BLaER1 (cell line): ENCODE measurements at regions not wholly inside any gene's neighbourhood (a gene's known extent, or its start where the extent isn't known, plus 50 kb on each side); places are given as distances from the start of the nearest gene placed in this dataset.

Source experiments
- H3K27ac ChIP-seq: shearing (Covaris generic); formaldehyde crosslinking; 2 replicates; pipeline ENCODE4 v1.8.1; 2022
- H3K27me3 ChIP-seq: shearing (Covaris generic); formaldehyde crosslinking; 2 replicates; pipeline ENCODE4 v1.8.1; 2022
- H3K36me3 ChIP-seq: shearing (Covaris generic); formaldehyde crosslinking; 2 replicates; pipeline ENCODE4 v1.8.1; 2022
- H3K4me1 ChIP-seq: shearing (Covaris generic); formaldehyde crosslinking; 2 replicates; pipeline ENCODE4 v1.8.1; 2022
- H3K4me2 ChIP-seq: shearing (Covaris generic); formaldehyde crosslinking; 2 replicates; pipeline ENCODE4 v1.8.1; 2022
- H3K4me3 ChIP-seq: shearing (Covaris generic); formaldehyde crosslinking; 2 replicates; pipeline ENCODE4 v1.8.1; 2022
- H3K9ac ChIP-seq: shearing (Covaris generic); formaldehyde crosslinking; 2 replicates; pipeline ENCODE4 v1.8.1; 2022
- H3K9me3 ChIP-seq: shearing (Covaris generic); formaldehyde crosslinking; 2 replicates; pipeline ENCODE4 v1.8.1; 2022
- H4K20me1 ChIP-seq: shearing (Covaris generic); formaldehyde crosslinking; 2 replicates; pipeline ENCODE4 v1.8.1; 2022
- Cebpa-rat ChIP-seq: shearing (Covaris generic); IDR thresholded peaks from 2 replicates; pipeline ENCODE4 v1.8.1; 2022

- H3K9ac ChIP-seq = no peak overlapping the region
- no peaks in the 10 kb centered on the region for H4K20me1 ChIP-seq
- H3K36me3 ChIP-seq = no peaks in the 10 kb centered on the region
- no peaks in the 10 kb centered on the region for H3K27me3 ChIP-seq
- peaks cover 3% of the 10 kb centered on the region; the same call in 1 of the 2 replicates for H3K4me1 ChIP-seq
- TF ChIP-seq Cebpa-rat = no peak
- no peak overlapping the region for H3K27ac ChIP-seq
- H3K4me2 ChIP-seq = no peak overlapping the region
- no peaks in the 10 kb centered on the region for H3K9me3 ChIP-seq
- no peak overlapping the region for H3K4me3 ChIP-seq
Measured at GRCh38 chr10:83656924-83657323, 482.4 kb upstream of the GHITM start.

- H3K9me3 ChIP-seq = no peaks in the 10 kb centered on the region
- H3K36me3 ChIP-seq = no peaks in the 10 kb centered on the region
- no peak for TF ChIP-seq Cebpa-rat
- no peaks in the 10 kb centered on the region for H3K27me3 ChIP-seq
- H3K4me2 ChIP-seq = no peak overlapping the region
- H3K4me1 ChIP-seq = peaks cover 3% of the 10 kb centered on the region; the same call in 1 of the 2 replicates
- no peak overlapping the region for H3K4me3 ChIP-seq
- H4K20me1 ChIP-seq = no peaks in the 10 kb centered on the region
- no peak overlapping the region for H3K27ac ChIP-seq
- no peak overlapping the region for H3K9ac ChIP-seq
Measured at GRCh38 chr10:83657487-83657886, 481.8 kb upstream of the GHITM start.

DNA sequence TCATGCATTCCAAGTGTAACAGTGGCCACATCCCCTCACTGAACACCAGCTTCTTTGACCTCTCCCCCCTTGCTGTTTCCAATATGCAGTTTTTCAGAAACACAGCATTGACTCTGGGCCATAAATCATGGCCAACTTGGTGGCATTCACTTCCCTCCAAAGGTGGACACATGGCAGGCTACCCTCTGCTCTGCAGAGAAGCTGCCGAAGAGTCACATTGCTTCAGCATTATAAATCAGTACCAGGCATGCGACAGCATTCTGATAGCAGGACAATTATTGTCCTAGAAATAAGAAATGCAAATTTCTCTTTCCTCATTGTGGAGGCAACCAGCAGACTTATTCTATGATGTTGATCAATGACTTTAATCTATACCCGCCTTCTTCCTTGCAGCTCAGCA is 475.4 kb upstream of the GHITM start:
- Histone ChIP-seq H3K27me3 (no peaks in the 10 kb centered on the region), H3K9ac (no peak overlapping the region), H3K9me3 (no peaks in the 10 kb centered on the region), H3K4me3 (no peak overlapping the region), H3K4me2 (no peak overlapping the region), H3K36me3 (no peaks in the 10 kb centered on the region), H4K20me1 (no peaks in the 10 kb centered on the region), H3K27ac (no peak overlapping the region), H3K4me1 (no peaks in the 10 kb centered on the region)
- TF ChIP-seq Cebpa-rat = no peak

GRCh38 chr10:83666762-83667161 is 472.5 kb upstream of the GHITM start:
- no peak for TF ChIP-seq Cebpa-rat
- Histone ChIP-seq H3K27me3 (no peaks in the 10 kb centered on the region), H3K9ac (no peak overlapping the region), H4K20me1 (no peaks in the 10 kb centered on the region), H3K4me1 (no peaks in the 10 kb centered on the region), H3K9me3 (no peaks in the 10 kb centered on the region), H3K4me2 (no peak overlapping the region), H3K4me3 (no peak overlapping the region), H3K36me3 (no peaks in the 10 kb centered on the region), H3K27ac (no peak overlapping the region)

DNA sequence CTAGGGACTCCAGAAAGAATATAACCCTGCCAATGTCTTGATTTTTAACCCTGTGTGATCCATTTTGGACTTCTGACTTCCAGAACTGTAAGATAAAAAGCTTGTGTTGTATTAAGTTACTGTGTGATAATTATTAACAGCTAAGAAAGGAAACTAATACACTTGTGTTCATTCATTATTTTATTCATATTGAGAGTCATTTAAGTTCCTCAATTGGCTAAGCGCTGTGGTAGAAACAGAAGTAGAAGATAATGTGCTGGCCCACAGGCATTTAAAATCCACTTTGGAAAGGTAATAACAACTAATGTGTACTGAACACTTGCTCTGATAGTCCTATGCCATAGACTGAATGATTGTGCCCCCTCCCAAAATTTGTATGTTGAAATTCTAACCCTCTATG is 471.7 kb upstream of the GHITM start:
- H3K4me2 ChIP-seq = no peak overlapping the region
- no peak for TF ChIP-seq Cebpa-rat
- H3K36me3 ChIP-seq = no peaks in the 10 kb centered on the region
- no peak overlapping the region for H3K27ac ChIP-seq
- H3K4me3 ChIP-seq = no peak overlapping the region
- no peaks in the 10 kb centered on the region for H3K4me1 ChIP-seq
- no peak overlapping the region for H3K9ac ChIP-seq
- no peaks in the 10 kb centered on the region for H4K20me1 ChIP-seq
- no peaks in the 10 kb centered on the region for H3K9me3 ChIP-seq
- H3K27me3 ChIP-seq = no peaks in the 10 kb centered on the region

DNA sequence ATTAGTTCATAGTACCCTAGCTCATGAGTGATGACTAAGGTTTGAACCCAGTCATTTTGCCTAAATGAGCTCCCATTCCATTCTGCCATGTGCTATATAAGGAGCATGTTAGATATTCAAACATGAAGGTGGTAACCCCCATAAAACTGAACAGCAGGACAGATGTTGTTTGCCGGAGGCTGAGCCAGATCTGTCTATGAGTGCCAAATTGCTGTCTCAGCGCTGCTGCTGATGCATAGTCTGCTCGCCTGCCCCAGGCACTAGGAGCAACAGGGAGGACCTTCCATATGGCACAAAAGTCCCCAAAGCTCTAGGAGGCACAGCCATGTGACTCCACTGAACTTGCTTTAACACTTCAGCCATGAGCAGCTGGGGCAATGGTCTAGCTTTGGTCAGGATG is 466.0 kb upstream of the GHITM start:
- Histone ChIP-seq H3K4me1 (no peaks in the 10 kb centered on the region), H3K4me2 (no peak overlapping the region), H4K20me1 (no peaks in the 10 kb centered on the region), H3K9ac (no peak overlapping the region), H3K9me3 (no peaks in the 10 kb centered on the region), H3K4me3 (no peak overlapping the region), H3K27me3 (no peaks in the 10 kb centered on the region), H3K27ac (no peak overlapping the region), H3K36me3 (no peaks in the 10 kb centered on the region)
- TF ChIP-seq Cebpa-rat = no peak

GRCh38 chr10:83677795-83678194 is 461.5 kb upstream of the GHITM start:
- Histone ChIP-seq H3K27ac (no peak overlapping the region), H4K20me1 (no peaks in the 10 kb centered on the region), H3K9me3 (no peaks in the 10 kb centered on the region), H3K9ac (no peak overlapping the region), H3K4me2 (no peak overlapping the region), H3K27me3 (no peaks in the 10 kb centered on the region), H3K4me3 (no peak overlapping the region), H3K36me3 (no peaks in the 10 kb centered on the region), H3K4me1 (no peaks in the 10 kb centered on the region)
- TF ChIP-seq Cebpa-rat = no peak

- no peak for TF ChIP-seq Cebpa-rat
- H3K9ac ChIP-seq = no peak overlapping the region
- no peak overlapping the region for H3K4me3 ChIP-seq
- no peak overlapping the region for H3K4me2 ChIP-seq
- H3K9me3 ChIP-seq = no peaks in the 10 kb centered on the region
- no peaks in the 10 kb centered on the region for H4K20me1 ChIP-seq
- H3K27me3 ChIP-seq = no peaks in the 10 kb centered on the region
- H3K36me3 ChIP-seq = no peaks in the 10 kb centered on the region
- H3K27ac ChIP-seq = no peak overlapping the region
- no peaks in the 10 kb centered on the region for H3K4me1 ChIP-seq
Measured at GRCh38 chr10:83678850-83679249, 460.5 kb upstream of the GHITM start.

DNA sequence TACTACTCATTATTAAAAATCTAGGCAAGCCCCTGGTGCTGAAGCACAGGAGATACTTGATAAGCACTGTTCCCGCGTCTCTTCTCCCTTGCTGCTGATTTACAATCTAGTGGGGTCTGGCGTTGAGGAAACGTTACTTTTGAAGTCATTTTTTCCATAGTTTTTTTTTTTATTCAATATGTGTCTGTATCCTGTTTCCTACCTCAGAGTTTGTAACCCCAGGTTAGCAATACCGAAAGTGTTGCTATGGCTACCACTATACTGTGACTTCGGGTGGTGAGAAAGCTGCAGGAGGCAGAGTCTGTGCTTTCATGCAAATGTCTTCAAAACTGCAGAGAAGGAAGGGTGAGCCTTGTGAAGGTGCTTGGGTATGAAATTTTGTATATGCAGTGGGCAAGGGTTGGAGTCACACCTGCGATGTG is 458.8 kb upstream of the GHITM start:
- Histone ChIP-seq H3K27me3 (no peaks in the 10 kb centered on the region), H3K4me2 (no peak overlapping the region), H3K9me3 (no peaks in the 10 kb centered on the region), H3K36me3 (no peaks in the 10 kb centered on the region), H4K20me1 (no peaks in the 10 kb centered on the region), H3K4me3 (no peak overlapping the region), H3K4me1 (no peaks in the 10 kb centered on the region), H3K9ac (no peak overlapping the region), H3K27ac (no peak overlapping the region)
- TF ChIP-seq Cebpa-rat = no peak

- Histone ChIP-seq H3K4me1 (no peaks in the 10 kb centered on the region), H3K9me3 (no peaks in the 10 kb centered on the region), H3K27me3 (no peaks in the 10 kb centered on the region), H3K4me3 (no peak overlapping the region), H3K9ac (no peak overlapping the region), H3K27ac (no peak overlapping the region), H4K20me1 (no peaks in the 10 kb centered on the region), H3K36me3 (no peaks in the 10 kb centered on the region), H3K4me2 (no peak overlapping the region)
- no peak for TF ChIP-seq Cebpa-rat
Measured at GRCh38 chr10:83682414-83682813, 456.9 kb upstream of the GHITM start.

- Histone ChIP-seq H3K27me3 (no peaks in the 10 kb centered on the region), H3K4me2 (no peak overlapping the region), H3K9me3 (no peaks in the 10 kb centered on the region), H3K27ac (no peak overlapping the region), H4K20me1 (no peaks in the 10 kb centered on the region), H3K36me3 (no peaks in the 10 kb centered on the region), H3K9ac (no peak overlapping the region), H3K4me3 (no peak overlapping the region), H3K4me1 (no peaks in the 10 kb centered on the region)
- no peak for TF ChIP-seq Cebpa-rat
Measured at GRCh38 chr10:83685458-83685857, 453.9 kb upstream of the GHITM start.
